ENCODE measurements at regions not wholly inside any gene's neighbourhood (a gene's known extent, or its start where the extent isn't known, plus 50 kb on each side); places are given as distances from the start of the nearest gene placed in this dataset.

DNA sequence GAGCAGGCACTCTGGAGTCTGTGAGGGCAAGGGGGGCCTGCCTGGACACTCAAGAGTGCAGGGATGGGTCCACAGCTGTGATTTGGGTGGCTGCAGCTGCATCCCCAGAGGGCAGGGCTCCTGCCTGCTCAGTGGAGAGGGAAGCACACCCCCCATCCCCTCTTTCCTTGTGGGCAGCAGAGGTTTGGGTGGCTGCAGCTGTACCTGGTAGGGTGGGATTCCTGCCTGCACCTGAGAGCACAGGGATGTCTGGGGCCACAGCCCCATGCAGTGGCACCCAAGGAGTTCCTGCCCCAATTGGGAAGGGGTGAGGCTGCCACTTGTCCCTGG is 605.4 kb upstream of the FAM174A start:
- no peak for TF ChIP-seq CTCF (IDR thresholded peaks at IDR 0.05)
- no peak for TF ChIP-seq TCF7 (CRISPR knock-in tag; IDR thresholded peaks at IDR 0.05; ENCODE audit: low read depth)
- no peak for TF ChIP-seq NR2C2 (CRISPR knock-in tag; IDR thresholded peaks at IDR 0.05)

Data from WTC11 (cell line).